Muscle layer of colon (tissue), 2 donors: ENCODE measurements at regions not wholly inside any gene's neighbourhood (a gene's known extent, or its start where the extent isn't known, plus 50 kb on each side); places are given as distances from the start of the nearest gene placed in this dataset.
"Not testable (repeated sequence)": the region's sequence is repeated elsewhere in the genome, so short reads cannot be mapped to it uniquely, and the experiment has no call there.

Source experiments
- H3K27ac ChIP-seq: one replicate; pipeline ENCODE4 v1.7.0; 2013; ENCODE audit warnings: low read depth, mild to moderate bottlenecking, low read length, moderate library complexity
- H3K27me3 ChIP-seq, 2 donors: one replicate each; pipeline ENCODE4 v1.7.0; 2013; ENCODE audit warnings: low read length in 2 of 2, mild to moderate bottlenecking in 2 of 2; ENCODE audit not compliant: insufficient read depth in 2 of 2, control insufficient read depth in 1 of 2
- H3K36me3 ChIP-seq: one replicate; pipeline ENCODE4 v1.7.0; 2013; ENCODE audit warnings: mild to moderate bottlenecking, low read length; ENCODE audit not compliant: insufficient read depth
- H3K4me1 ChIP-seq: one replicate; pipeline ENCODE4 v1.7.0; 2013; ENCODE audit warnings: mild to moderate bottlenecking, low read length; ENCODE audit not compliant: insufficient read depth
- H3K4me3 ChIP-seq, 2 donors: one replicate each; pipeline ENCODE4 v1.7.0; 2013; ENCODE audit warnings: low read length in 2 of 2, low read depth in 1 of 2, mild to moderate bottlenecking in 1 of 2, moderate library complexity in 1 of 2
- H3K9ac ChIP-seq: one replicate; pipeline ENCODE4 v1.7.0; 2013; ENCODE audit warnings: low read length
- H3K9me3 ChIP-seq: one replicate; pipeline ENCODE4 v1.7.0; 2013; ENCODE audit warnings: mild to moderate bottlenecking, low read length
- donor health status: abdominal sarcoma.
- donor health status: Adenocarcinoma of cecum.

DNA sequence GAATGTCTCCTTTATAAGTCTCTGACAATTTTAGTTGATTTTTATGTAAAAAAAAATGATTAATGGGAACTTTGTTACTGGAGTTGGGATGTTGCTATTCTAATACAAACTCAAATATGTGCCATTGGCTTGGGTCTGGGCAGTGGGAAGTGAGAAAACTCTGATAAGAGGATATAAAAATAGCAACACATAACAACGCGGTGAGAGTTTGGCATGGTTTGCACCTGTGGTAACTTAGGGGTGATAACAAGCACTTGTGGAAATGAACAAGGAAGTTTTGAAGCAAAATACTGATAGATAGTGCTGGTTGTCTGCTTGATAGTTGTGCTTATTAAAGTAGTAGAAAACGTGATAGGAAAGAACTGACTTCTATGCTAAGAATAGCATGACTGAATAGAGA lies 743.3 kb upstream of the AGA start:
- no peaks in the 10 kb centered on the region for H3K36me3 ChIP-seq
- H3K4me3 ChIP-seq, result no peak overlapping the region
- H3K27me3 ChIP-seq, result no peaks in the 10 kb centered on the region
- H3K4me1 ChIP-seq, result no peaks in the 10 kb centered on the region
- H3K9ac ChIP-seq, result no peak overlapping the region
- H3K9me3 ChIP-seq, result no peaks in the 10 kb centered on the region
- H3K27ac ChIP-seq, result no peak overlapping the region

DNA sequence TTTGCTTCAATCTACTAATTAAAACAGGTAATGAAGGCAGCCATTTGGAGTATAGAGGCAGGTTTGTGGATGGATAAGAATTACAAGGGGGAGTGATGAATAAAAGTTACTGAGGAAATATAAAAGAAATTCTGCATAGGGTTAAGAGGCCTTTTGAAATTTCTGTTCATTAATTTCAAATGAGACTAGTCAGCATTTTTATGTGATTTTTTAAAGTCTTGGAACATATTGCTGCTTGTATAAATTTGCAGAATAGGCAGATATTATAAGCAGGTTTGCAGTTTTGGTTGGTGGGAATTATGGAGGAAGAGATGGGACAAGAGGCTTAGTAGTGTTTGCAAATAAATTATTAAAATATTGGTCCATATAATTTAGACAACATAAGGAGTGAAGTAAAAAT lies 750.4 kb upstream of the AGA start:
- no peak overlapping the region for H3K27ac ChIP-seq
- no peak overlapping the region for H3K4me3 ChIP-seq
- no peaks in the 10 kb centered on the region for H3K36me3 ChIP-seq
- H3K4me1 ChIP-seq, result no peaks in the 10 kb centered on the region
- H3K9ac ChIP-seq, result no peak overlapping the region
- H3K27me3 ChIP-seq, result no peaks in the 10 kb centered on the region
- no peaks in the 10 kb centered on the region for H3K9me3 ChIP-seq

DNA sequence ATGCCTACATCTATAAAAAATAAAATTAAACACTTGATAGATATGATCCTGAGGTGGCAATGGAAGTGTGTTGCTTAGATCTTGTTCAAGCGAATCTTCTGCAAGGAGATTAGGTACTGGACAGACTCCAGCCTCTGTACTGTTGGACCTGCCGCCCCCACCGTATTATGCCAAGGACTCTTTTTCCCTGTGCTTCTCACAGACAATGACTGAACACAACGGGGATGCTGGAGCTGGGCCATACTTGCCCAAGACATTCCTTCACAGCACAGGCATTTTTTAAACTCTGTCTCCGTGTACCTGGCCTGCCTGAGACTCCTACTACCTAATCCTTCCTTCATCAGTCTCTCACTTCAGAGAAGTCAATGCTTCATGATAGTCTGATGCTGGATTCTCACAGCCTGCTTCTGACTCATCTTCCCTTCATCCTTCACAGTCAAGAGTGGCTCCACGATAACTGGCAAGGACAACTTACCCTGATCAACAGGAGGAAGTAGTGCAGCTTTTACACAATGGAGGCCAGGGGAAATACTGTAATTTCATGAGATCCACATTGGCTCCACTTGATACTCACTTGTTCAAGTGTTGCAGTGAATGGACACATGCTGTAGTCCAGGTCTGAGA lies 754.6 kb upstream of the AGA start:
- H3K4me1 ChIP-seq, result no peaks in the 10 kb centered on the region
- H3K36me3 ChIP-seq, result no peaks in the 10 kb centered on the region
- H3K27me3 ChIP-seq, result no peaks in the 10 kb centered on the region
- H3K27ac ChIP-seq, result no peak overlapping the region
- no peak overlapping the region for H3K4me3 ChIP-seq
- H3K9ac ChIP-seq, result no peak overlapping the region
- H3K9me3 ChIP-seq, result no peaks in the 10 kb centered on the region

- H3K9me3 ChIP-seq, result no peaks in the 10 kb centered on the region
- no peaks in the 10 kb centered on the region for H3K4me1 ChIP-seq
- H3K27ac ChIP-seq, result no peak overlapping the region
- H3K27me3 ChIP-seq, result no peaks in the 10 kb centered on the region
- H3K4me3 ChIP-seq, result no peak overlapping the region
- H3K9ac ChIP-seq, result no peak overlapping the region
- H3K36me3 ChIP-seq, result no peaks in the 10 kb centered on the region
These were observed 756.5 kb upstream of the AGA start for GRCh38 chr4:178198691-178199090.

GRCh38 chr4:178202422-178202821 lies 760.2 kb upstream of the AGA start:
- H3K4me3 ChIP-seq, result no peak overlapping the region
- no peaks in the 10 kb centered on the region for H3K36me3 ChIP-seq

DNA sequence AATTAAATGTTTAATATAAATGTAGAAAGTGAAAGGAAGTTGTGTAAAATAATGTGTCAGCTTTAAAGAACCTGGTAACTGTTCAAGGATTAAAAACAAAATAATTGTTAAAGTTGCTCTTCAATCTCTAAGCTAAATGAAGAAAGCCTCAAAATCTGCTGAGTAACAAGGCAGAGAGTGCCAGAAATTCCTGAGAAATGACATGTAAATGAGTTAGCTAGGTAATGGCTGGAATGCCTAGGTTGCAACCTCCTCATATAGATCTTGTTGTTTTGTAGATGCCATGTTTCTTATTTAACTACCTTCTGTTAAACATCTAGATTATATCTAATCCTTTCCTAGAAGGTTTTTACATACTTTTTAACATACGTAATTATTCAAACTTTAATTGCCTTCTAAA lies 763.6 kb upstream of the AGA start:
- Histone ChIP-seq H3K4me1 (no peaks in the 10 kb centered on the region), H3K9me3 (no peaks in the 10 kb centered on the region), H3K9ac (no peak overlapping the region), H3K27ac (no peak overlapping the region), H3K27me3 (no peaks in the 10 kb centered on the region), H3K36me3 (no peaks in the 10 kb centered on the region), H3K4me3 (no peak overlapping the region)

More at GRCh38 chr4:178202422-178202821, 760.2 kb upstream of the AGA start:
- Histone ChIP-seq H3K27ac (no peak overlapping the region), H3K27me3 (no peaks in the 10 kb centered on the region), H3K9me3 (no peaks in the 10 kb centered on the region), H3K4me1 (no peaks in the 10 kb centered on the region), H3K9ac (no peak overlapping the region)

- Histone ChIP-seq H3K4me1 (no peaks in the 10 kb centered on the region), H3K27ac (no peak overlapping the region), H3K27me3 (no peaks in the 10 kb centered on the region), H3K9me3 (no peaks in the 10 kb centered on the region), H3K36me3 (no peaks in the 10 kb centered on the region), H3K4me3 (no peak overlapping the region), H3K9ac (no peak overlapping the region)
These were observed 773.1 kb upstream of the AGA start for GRCh38 chr4:178215309-178215708.

DNA sequence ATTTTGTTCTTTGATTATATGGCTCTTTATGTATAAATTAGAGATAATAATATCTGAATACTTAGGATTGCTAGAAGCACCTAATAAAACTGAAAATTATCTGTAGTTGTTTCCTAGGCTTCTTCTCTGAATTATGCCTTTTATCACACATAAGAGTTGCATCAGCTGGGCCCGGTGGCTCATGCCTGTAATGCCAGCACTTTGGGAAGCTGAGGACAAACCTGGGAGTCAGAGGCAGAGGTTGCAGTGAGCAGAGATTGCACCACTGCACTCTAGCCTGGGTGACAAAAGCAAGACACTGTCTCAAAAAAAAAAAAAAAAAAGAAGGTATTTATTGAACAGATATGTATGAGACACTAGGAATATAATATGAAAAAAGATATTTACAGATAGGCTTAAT lies 773.5 kb upstream of the AGA start:
- Histone ChIP-seq H3K9ac (no peak overlapping the region), H3K4me1 (no peaks in the 10 kb centered on the region), H3K27me3 (no peaks in the 10 kb centered on the region), H3K9me3 (no peaks in the 10 kb centered on the region), H3K27ac (no peak overlapping the region), H3K36me3 (no peaks in the 10 kb centered on the region), H3K4me3 (no peak overlapping the region)

GRCh38 chr4:178226421-178226820 lies 784.2 kb upstream of the AGA start:
- H3K36me3 ChIP-seq, H3K4me3 ChIP-seq, H3K9ac ChIP-seq, H3K4me1 ChIP-seq, H3K27ac ChIP-seq, H3K9me3 ChIP-seq, H3K27me3 ChIP-seq: not testable (repeated sequence)

GRCh38 chr4:178233906-178234305 lies 791.7 kb upstream of the AGA start:
- Histone ChIP-seq H3K27me3 (no peaks in the 10 kb centered on the region), H3K4me3 (no peak overlapping the region), H3K27ac (no peak overlapping the region), H3K9ac (no peak overlapping the region), H3K4me1 (no peaks in the 10 kb centered on the region), H3K36me3 (no peaks in the 10 kb centered on the region), H3K9me3 (no peaks in the 10 kb centered on the region)

GRCh38 chr4:178240891-178241290 lies 798.7 kb upstream of the AGA start:
- no peak overlapping the region for H3K27ac ChIP-seq
- no peaks in the 10 kb centered on the region for H3K9me3 ChIP-seq
- no peaks in the 10 kb centered on the region for H3K36me3 ChIP-seq
- no peaks in the 10 kb centered on the region for H3K4me1 ChIP-seq
- no peak overlapping the region for H3K9ac ChIP-seq
- H3K27me3 ChIP-seq, result no peaks in the 10 kb centered on the region
- no peak overlapping the region for H3K4me3 ChIP-seq

DNA sequence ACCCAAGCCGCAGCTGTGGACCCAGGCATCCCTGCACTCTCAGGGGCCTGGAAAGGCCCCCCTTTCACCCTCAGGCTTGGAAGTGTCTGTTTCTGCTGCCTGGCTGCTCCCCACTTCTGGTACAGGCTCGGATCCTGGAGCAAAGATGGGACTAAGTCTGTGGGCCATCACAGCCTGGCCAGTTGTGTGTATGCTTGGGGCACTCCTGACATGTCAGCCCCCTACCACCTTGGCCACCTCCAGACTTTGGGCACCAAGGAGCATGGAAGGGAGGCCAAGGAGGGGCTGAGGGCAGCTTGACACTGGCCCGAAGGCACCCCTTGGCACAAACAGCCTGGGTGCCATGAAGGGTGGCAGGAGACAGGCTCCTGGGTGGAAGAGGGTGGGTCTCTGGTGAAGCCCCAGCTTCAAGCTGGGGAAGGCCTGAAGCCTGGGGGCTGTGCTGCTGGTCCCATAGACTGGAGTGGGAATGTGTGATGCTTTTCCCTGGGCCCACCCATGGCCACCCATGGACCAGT lies 799.4 kb upstream of the AGA start:
- Histone ChIP-seq H3K4me3 (no peak overlapping the region), H3K27ac (no peak overlapping the region), H3K9me3 (no peaks in the 10 kb centered on the region), H3K36me3 (no peaks in the 10 kb centered on the region), H3K4me1 (no peaks in the 10 kb centered on the region), H3K27me3 (no peaks in the 10 kb centered on the region), H3K9ac (no peak overlapping the region)
